D721Med (cell line): ENCODE measurements at regions not wholly inside any gene's neighbourhood (a gene's known extent, or its start where the extent isn't known, plus 50 kb on each side); places are given as distances from the start of the nearest gene placed in this dataset.

Experiments
- DNase-seq: peaks from one replicate; pipeline ENCODE4 v3.0.0; 2011; ENCODE audit warnings: low spot score; ENCODE audit not compliant: insufficient read length
- FAIRE-seq: peaks from 2 replicates; lab custom pipeline; 2011; peaks lifted over from hg19 to GRCh38; lab: Jason Lieb, UNC
- TF ChIP-seq, protein P1 (sequence below): IDR thresholded peaks from 2 replicates; pipeline ENCODE4 v1.5.1; 2012; ENCODE audit warnings: mild to moderate bottlenecking, control low read depth; ENCODE audit not compliant: insufficient read depth; ENCODE audit errors: missing control alignments

GRCh38 chr11:57071829-57072228, 83.1 kb downstream of the OR5AK2 start:
- TF ChIP-seq, protein P1, sequence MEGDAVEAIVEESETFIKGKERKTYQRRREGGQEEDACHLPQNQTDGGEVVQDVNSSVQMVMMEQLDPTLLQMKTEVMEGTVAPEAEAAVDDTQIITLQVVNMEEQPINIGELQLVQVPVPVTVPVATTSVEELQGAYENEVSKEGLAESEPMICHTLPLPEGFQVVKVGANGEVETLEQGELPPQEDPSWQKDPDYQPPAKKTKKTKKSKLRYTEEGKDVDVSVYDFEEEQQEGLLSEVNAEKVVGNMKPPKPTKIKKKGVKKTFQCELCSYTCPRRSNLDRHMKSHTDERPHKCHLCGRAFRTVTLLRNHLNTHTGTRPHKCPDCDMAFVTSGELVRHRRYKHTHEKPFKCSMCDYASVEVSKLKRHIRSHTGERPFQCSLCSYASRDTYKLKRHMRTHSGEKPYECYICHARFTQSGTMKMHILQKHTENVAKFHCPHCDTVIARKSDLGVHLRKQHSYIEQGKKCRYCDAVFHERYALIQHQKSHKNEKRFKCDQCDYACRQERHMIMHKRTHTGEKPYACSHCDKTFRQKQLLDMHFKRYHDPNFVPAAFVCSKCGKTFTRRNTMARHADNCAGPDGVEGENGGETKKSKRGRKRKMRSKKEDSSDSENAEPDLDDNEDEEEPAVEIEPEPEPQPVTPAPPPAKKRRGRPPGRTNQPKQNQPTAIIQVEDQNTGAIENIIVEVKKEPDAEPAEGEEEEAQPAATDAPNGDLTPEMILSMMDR, result no peak
- FAIRE-seq (no peak), DNase-seq (no peak)

DNA sequence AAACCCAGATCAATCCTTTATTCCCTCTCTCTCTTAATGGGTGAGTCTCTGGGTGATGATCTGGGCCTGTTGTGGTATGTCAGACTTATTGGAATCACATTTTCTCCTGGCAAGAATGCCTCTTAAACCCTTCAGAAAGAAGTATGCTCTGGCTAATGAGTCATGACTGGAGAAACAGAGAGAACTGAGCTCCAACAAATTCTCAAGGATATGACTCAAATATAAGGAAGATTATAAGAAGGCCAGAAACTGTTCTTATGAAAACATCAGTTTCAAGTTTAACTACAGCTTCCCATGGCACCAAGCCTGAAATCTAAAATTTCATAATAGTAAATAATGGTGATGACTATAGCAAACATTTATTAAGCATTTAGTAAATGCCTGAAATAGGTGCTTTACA, 83.9 kb downstream of the OR5AK2 start:
- TF ChIP-seq, protein P1, result no peak
- no peak for DNase-seq
- FAIRE-seq, result no peak

DNA sequence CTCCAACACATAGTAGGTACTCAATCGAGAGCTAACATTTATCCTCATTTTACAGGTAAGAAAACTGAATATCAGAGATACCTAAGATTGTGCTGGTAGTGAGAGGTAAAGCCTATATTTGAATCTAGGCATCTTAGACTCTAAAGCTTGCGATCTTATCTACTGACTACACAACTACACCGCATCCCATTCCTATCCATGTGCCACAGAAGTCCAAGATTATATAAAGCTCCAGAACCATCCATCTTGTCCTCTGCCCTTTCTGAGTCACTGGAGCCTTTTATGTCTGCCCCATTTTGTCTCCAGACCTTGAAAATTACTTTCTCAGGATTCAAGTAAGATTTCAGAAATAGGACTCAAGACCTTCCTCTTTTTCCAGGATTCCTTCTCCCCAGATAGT, 84.4 kb downstream of the OR5AK2 start:
- FAIRE-seq, result no peak
- no peak for DNase-seq
- TF ChIP-seq, protein P1, result no peak

GRCh38 chr11:57081356-57081755, 92.6 kb downstream of the OR5AK2 start:
- DNase-seq (no peak), FAIRE-seq (no peak)
- TF ChIP-seq, protein P1, result no peak

- TF ChIP-seq, protein P1, result no peak
- FAIRE-seq, result no peak
- DNase-seq, result no peak
These were observed 93.4 kb downstream of the OR5AK2 start for GRCh38 chr11:57082125-57082524.

DNA sequence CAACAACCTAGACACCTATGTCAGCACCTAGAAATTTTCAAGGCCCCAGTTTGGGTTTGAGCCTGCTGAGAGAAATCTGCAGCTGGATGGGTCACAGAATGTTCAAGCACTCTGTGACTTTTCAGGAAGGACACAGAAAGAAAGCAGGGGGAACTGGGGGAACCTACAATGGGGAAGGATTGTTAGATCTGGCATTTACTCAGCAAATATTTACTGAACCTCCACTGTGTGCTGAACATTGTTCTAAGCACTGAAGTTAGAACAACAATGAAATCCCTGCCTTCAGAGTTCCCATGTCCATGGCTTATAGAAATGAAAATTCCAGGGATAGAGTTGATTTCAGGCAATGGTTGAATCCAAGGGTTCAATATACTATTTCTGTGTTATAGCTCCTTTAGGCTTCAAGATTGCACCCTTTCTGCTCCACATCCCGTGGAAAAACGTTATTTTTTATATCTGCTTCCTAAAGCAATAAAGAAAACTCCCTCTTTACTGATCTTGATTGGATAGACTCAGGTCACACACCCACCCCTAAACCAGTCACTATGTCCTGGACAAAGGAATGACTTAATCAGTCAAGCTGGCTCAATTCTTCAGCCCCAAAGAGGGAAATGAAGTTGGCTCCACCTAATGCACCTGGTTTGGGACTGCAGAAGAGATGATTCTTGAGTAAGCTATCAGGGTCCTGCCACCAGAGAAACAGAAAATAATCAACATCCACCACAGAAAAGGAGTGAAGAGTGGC, 95.1 kb downstream of the OR5AK2 start:
- DNase-seq (no peak), FAIRE-seq (no peak)
- TF ChIP-seq, protein P1, result no peak

DNA sequence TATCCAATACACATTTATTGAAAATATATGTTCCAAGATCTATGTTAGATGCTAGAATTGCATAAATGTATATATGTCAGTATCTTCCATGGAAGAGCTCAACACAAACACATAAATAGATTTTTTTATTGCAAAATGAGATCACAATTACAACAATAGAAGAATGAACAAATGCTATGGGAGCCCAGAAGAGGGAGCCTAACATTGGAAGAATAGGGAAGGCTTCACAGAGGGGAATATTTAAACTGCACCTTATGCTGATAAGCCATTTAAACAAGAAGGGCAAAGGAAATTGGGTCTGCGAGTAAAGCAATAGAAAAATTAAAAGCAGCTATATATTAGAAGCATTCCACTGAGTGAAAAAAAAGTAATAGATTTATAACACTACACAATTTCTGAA, 96.1 kb upstream of the LRRC55 start:
- TF ChIP-seq, protein P1, result no peak
- DNase-seq (no peak), FAIRE-seq (no peak)
